GM19351 (cell line): ENCODE measurements at regions not wholly inside any gene's neighbourhood (a gene's known extent, or its start where the extent isn't known, plus 50 kb on each side); places are given as distances from the start of the nearest gene placed in this dataset.

Experiments
- ATAC-seq: cut with Tn5 transposase; IDR thresholded peaks from one replicate; pipeline ENCODE4 v1.9.1; 2021; ENCODE audit warnings: mild to moderate bottlenecking, moderate library complexity; ENCODE audit not compliant: unreplicated experiment

- ATAC-seq = no peak
Measured at GRCh38 chr14:54088271-54088670, 131.6 kb upstream of the BMP4 start.

DNA sequence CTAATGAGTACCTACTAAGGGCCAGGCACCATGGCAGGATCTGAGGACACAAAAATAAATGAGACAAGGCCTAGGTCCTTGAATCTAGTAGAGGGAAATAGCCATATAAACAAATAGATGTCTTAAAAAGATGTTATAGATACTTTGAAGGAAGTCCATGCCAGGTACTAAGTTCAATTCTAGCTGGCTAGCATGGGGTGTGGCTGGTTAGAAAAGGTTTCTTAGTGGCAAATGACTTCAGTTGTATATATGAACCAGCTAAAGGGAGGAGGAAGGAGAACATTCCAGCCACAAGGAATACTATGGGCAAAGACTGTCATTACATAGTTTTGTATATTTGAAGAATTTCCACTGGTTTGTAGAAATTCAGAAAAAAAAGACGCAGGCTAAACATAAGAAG lies 133.6 kb upstream of the BMP4 start:
- ATAC-seq = no peak

GRCh38 chr14:54094765-54095164 lies 138.1 kb upstream of the BMP4 start:
- ATAC-seq = no peak

- no peak for ATAC-seq
Measured at GRCh38 chr14:54098536-54098935, 141.9 kb upstream of the BMP4 start.

GRCh38 chr14:54102051-54102456 lies 145.4 kb upstream of the BMP4 start:
- no peak for ATAC-seq

DNA sequence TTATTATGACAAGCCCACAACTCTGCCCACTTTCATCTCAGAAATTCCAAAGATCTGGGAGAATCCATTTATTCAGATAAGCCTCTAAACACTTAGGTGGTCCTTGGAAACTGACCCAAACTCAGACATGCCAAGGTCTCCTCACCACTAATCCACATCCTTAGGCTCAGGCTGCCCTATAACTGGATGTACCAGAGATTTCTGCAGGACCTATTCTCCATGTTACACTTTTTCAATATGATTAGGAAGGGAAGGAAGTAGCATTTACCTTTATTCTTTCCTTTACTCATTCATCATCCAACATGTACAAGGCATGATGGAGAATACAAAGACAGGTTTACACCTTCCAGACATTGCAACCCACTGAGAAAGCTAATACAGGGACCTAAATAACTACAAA lies 145.9 kb upstream of the BMP4 start:
- ATAC-seq = no peak

- ATAC-seq = no peak
Measured at GRCh38 chr14:54104601-54105145, 148.0 kb upstream of the BMP4 start.

DNA sequence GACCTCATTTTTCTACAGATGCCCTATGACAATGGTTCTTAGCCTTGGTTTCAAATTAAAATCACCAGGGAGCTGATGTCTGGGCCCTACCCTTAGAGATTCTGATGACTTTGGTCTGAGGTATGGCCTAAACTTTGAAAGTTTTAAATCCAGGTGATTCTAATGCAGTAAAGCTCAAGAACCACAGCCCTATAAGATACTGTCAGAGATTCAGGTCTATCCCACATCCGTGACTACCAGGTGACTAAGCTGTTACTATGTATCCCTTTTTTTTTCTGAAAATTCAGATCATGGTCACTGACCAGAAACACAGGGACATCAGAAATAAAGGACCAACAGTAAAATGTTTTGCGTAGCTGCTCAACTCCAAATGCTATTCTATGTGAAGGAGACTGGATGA lies 148.8 kb upstream of the BMP4 start:
- no peak for ATAC-seq

GRCh38 chr14:54105898-54106297 lies 149.3 kb upstream of the BMP4 start:
- no peak for ATAC-seq

GRCh38 chr14:54106661-54107377 lies 150.2 kb upstream of the BMP4 start:
- ATAC-seq = no peak

DNA sequence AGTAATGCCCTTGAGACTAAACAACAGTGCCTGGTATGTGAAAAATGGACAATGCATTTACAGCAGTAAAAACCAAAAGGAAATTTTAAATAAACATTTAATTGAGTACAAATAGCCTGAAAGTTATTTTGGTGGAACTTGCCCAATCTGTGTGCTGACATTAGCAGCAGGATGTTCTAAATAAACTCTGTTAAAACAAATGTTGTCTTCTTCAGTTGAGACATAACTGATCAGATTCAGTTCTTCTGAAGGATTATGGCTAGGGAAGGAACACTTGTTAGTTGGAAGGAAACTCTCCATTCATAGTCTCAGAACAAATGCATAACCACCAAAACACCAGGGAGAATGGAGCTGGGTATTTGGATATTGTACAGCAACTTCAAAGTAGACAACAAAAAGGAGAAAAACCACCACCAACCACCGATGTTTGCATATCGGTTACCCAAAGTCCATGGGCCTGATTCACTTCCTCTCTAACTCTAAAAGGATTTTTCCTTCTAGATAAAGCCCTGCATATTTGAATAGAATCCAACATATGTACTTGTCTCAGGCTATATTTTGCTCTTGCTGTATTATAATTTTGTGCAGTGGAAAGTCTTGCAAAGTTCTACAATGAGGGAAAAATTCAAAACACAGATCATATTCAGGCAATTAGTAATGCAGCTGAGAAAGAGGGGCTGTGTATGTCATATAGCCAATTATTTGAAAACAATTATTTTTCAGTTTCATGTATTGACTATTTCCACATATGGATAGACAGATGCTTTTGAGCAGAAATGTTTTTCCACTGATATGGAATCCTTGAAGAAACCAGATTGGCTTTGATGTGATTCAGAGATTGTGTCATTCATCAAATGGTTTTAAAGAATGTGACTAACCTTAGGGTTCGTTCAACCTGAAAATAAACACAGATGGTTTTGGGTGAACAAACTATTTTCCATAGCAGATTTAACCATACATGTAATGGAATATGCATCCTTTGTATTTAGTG lies 152.2 kb upstream of the BMP4 start:
- ATAC-seq = no peak

DNA sequence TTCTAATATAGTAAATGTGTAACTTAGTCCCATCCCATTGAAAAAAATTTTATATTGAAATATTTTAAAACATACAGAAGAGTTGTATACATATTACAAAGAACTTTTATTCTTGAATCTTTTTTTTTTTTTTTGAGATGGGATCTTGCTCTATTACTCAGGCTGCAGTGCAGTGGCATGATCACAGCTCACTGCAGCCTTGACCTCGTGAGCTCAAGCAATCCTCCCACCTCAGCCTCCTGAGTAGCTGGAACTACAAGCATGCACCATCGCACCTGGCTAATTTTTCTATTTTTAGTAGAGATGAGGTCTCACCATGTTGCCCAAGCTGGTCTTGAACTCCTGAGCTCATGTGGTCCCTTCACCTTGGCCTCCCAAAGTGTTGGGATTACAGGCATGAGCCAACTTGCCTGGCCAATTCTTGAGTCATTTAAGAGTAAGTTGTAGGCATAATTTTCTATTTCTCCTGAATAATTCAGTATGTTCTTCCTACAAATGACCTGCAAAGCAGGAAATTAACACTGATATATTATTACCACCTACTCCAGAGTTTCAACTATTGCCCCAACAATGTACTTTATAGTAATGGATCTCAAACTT lies 153.0 kb upstream of the BMP4 start:
- ATAC-seq = no peak

GRCh38 chr14:54114941-54115340 lies 158.3 kb upstream of the BMP4 start:
- ATAC-seq = no peak

GRCh38 chr14:54116198-54116885 lies 159.7 kb upstream of the BMP4 start:
- ATAC-seq = no peak

DNA sequence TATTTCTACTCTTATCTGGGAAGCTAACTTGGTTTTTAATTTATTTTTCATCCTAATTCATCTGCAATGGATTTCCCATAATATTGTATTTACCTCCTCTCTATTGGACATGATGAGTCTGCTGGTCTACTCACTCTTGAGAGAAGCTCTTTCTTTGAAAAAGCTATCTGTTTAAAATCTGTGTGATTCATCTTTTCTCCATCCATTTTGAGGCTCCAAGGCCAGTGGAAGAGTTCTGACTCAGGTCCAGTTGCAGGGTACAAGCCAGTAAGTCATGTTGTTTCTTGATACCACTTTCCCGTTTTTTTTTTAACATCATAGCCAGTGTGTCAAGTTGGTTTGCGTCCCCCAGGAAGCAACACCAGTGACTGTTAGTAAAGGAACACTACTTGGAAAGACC lies 160.3 kb upstream of the BMP4 start:
- ATAC-seq = no peak

GRCh38 chr14:54117396-54117795 lies 160.8 kb upstream of the BMP4 start:
- no peak for ATAC-seq

DNA sequence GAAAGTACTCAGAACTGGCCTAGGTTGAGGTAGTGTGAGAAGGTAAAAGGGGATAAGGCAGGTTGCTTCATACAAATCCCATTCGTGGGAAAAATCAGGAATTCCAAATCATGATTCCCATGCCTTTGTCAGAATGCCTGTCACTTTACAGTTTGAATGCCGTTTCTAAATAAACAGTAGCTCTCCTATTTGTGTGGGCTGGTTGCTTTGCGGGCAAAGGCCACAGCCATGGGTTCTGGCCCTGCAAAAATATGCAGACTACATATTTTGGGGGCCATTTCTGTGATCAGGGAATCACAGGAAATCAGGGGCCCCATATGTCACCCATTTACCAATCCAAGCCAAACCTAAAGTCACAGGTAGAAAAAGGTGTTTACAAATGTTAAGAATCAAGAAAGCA lies 161.3 kb upstream of the BMP4 start:
- no peak for ATAC-seq

GRCh38 chr14:54120260-54120659 lies 163.6 kb upstream of the BMP4 start:
- ATAC-seq = no peak

- ATAC-seq = no peak
Measured at GRCh38 chr14:54121466-54122027, 164.9 kb upstream of the BMP4 start.

GRCh38 chr14:54123841-54124240 lies 167.2 kb upstream of the BMP4 start:
- ATAC-seq = no peak
